Coronary artery (tissue), 2 donors: ENCODE measurements at regions not wholly inside any gene's neighbourhood (a gene's known extent, or its start where the extent isn't known, plus 50 kb on each side); places are given as distances from the start of the nearest gene placed in this dataset.

Experiments used
- DNase-seq: peaks from one replicate; pipeline ENCODE4 v3.0.0-alpha.2; 2017; ENCODE audit warnings: low spot score
- H3K27ac ChIP-seq, 2 donors: fragments of 200-600 bp; sonication (generic); one replicate each; pipeline ENCODE4 v1.5.1; 2016 to 2019
- H3K4me3 ChIP-seq: fragments of 200-600 bp; sonication (generic); 2 replicates; pipeline ENCODE4 v1.5.1; 2016; ENCODE audit warnings: mild to moderate bottlenecking, moderate library complexity
- CTCF ChIP-seq: fragments of 200-600 bp; sonication (generic); IDR thresholded peaks from one replicate; pipeline ENCODE4 v1.5.1; 2019; ENCODE audit warnings: antibody characterized with exemption

- no peak for TF ChIP-seq CTCF
- H3K4me3 ChIP-seq, result no peak overlapping the region
- no peak overlapping the region for H3K27ac ChIP-seq
- no peak for DNase-seq
These were observed 270.2 kb upstream of the PDE4D start for GRCh38 chr5:60163762-60164161.

DNA sequence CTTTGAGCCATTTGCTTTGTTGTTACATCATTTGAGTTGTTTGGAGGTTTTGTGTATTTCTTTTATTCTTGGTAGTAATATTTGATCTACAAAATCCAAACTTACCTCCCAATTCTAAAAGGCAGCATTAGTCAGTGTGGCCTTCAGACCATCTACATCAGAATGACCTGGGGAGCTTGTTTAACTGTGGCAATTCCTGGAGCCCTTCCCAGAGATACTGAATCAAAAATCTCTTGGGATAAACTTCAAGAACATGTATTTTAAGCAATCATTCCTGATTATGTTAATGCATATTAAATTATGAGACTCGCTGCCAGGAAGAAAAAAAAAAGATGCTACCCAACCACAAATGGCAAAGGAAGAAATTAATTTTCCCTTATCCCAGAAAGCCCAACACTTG lies 268.9 kb upstream of the PDE4D start:
- no peak overlapping the region for H3K27ac ChIP-seq
- TF ChIP-seq CTCF, result no peak
- H3K4me3 ChIP-seq, result no peak overlapping the region
- no peak for DNase-seq

DNA sequence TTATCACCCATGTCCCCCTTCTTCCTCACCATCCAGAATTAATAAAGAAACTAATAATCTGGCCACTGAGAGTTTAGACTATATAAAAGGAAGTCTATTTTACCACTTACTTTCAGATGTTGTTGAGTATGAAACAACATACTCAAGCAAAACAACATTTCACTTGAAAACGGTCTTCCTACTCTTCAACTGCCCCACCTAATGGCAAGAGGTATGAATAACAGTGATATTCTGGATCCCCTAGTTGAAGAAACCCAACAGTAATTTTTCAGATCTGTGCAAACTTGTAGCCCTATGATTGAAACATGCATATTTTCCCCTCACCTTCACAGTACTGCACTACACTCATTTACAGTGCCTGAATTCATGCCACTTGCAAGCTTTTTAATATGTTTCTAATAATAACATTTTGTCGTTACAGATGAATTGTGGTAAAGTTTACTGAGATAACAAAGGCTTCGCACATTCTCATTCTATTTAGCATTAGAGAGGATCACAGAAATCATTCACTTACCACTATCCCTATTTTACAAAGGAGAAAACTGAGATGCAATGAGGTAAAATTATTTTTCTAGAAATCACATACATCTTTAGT lies 267.9 kb upstream of the PDE4D start:
- no peak for TF ChIP-seq CTCF
- Histone ChIP-seq H3K4me3 (no peak overlapping the region), H3K27ac (no peak overlapping the region)
- no peak for DNase-seq

GRCh38 chr5:60149081-60149480 lies 255.6 kb upstream of the PDE4D start:
- no peak overlapping the region for H3K4me3 ChIP-seq
- TF ChIP-seq CTCF, result no peak
- no peak for DNase-seq
- H3K27ac ChIP-seq, result no peak overlapping the region

- no peak for TF ChIP-seq CTCF
- no peak overlapping the region for H3K27ac ChIP-seq
- H3K4me3 ChIP-seq, result no peak overlapping the region
- DNase-seq, result no peak
These were observed 254.8 kb upstream of the PDE4D start for GRCh38 chr5:60148366-60148765.

DNA sequence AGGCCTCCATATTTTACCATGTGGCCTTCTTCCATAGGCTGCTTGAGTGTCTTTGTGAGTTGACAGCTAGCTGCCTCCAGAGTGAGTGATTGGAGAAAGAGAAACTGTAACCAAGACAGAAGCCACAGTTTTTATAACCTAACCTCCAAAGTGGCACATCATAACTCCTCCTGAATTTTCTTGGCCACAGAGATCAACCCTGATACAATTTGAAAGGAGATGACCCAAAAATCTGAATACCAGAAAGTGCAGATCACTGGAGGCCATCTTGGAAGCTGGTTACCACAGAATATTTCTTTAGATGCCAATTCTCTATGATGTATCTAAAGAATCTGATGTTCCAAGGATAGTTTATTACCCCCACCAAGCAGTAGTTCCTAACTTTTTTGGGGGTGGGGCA lies 254.3 kb upstream of the PDE4D start:
- no peak for TF ChIP-seq CTCF
- H3K4me3 ChIP-seq, result no peak overlapping the region
- H3K27ac ChIP-seq, result no peak overlapping the region
- no peak for DNase-seq

DNA sequence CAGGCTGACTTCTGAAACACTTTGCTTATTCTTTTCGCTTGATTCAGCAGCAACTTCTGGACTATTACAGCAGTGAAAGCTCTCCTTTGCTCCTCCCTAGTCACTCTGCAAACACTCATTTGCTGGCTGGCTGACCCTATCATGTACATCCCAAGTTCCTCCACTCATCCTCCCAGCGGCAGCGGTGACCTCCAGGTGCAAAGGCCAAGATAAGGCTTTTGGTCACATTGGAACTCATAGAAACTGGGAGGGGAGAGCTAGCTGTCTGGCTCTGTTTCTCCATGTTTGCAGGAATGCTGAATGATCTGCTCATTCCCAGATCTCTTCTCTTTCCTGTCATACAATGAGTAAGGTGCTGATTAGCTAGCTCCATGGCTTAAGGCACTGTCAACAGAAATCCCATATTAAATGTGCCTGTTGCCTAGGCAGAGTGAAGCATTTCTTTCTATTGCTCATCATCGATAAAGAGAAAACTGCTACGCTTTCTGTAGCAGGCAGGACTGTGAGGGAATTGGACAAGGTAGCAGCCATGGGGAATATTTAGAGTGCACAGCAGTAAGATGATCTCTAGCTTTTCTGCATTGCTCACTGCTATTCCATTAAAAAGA lies 250.5 kb upstream of the PDE4D start:
- TF ChIP-seq CTCF, result no peak
- no peak for DNase-seq
- no peak overlapping the region for H3K4me3 ChIP-seq
- H3K27ac ChIP-seq, result no peak overlapping the region
